ENCODE measurements at regions not wholly inside any gene's neighbourhood (a gene's known extent, or its start where the extent isn't known, plus 50 kb on each side); places are given as distances from the start of the nearest gene placed in this dataset.

- DNase-seq (ENCODE audit: low read depth in 2 of 3, low spot score in 2 of 3), result no peak
Observed at GRCh38 chr22:46090036-46090591, 60.2 kb upstream of the PPARA start.

- DNase-seq (ENCODE audit: low read depth in 2 of 3, low spot score in 2 of 3), result no peak
Observed at GRCh38 chr22:46090631-46091201, 59.6 kb upstream of the PPARA start.

GRCh38 chr22:46091277-46091977, 58.9 kb upstream of the PPARA start:
- DNase-seq (ENCODE audit: low read depth in 2 of 3, low spot score in 2 of 3), result no peak

GRCh38 chr22:46092011-46092410, 58.3 kb upstream of the PPARA start:
- no peak for DNase-seq (ENCODE audit: low read depth in 2 of 3, low spot score in 2 of 3)

- no peak for DNase-seq (ENCODE audit: low read depth in 2 of 3, low spot score in 2 of 3)
Observed at GRCh38 chr22:46092670-46093410, 57.5 kb upstream of the PPARA start.

- no peak for DNase-seq (ENCODE audit: low read depth in 2 of 3, low spot score in 2 of 3)
Observed at GRCh38 chr22:46093796-46094195, 56.5 kb upstream of the PPARA start.

- no peak for DNase-seq (ENCODE audit: low read depth in 2 of 3, low spot score in 2 of 3)
Observed at GRCh38 chr22:46094676-46095075, 55.6 kb upstream of the PPARA start.

- DNase-seq (ENCODE audit: low read depth in 2 of 3, low spot score in 2 of 3), result no peak
Observed at GRCh38 chr22:46096051-46096450, 54.3 kb upstream of the PPARA start.

- DNase-seq (ENCODE audit: low read depth in 2 of 3, low spot score in 2 of 3), result no peak
Observed at GRCh38 chr22:46096706-46097230, 53.6 kb upstream of the PPARA start.

- no peak for DNase-seq (ENCODE audit: low read depth in 2 of 3, low spot score in 2 of 3)
Observed at GRCh38 chr22:46097268-46097900, 52.9 kb upstream of the PPARA start.

GRCh38 chr22:46098525-46099475, 51.5 kb upstream of the PPARA start:
- no peak for DNase-seq (ENCODE audit: low read depth in 2 of 3, low spot score in 2 of 3)

- DNase-seq (ENCODE audit: low read depth in 2 of 3, low spot score in 2 of 3), result no peak
Observed at GRCh38 chr22:46099740-46100139, 50.6 kb upstream of the PPARA start.

GRCh38 chr22:46100401-46101105, 49.8 kb upstream of the PPARA start:
- DNase-seq (ENCODE audit: low read depth in 2 of 3, low spot score in 2 of 3), result no peak
